Epithelial cell of prostate (primary cell): ENCODE measurements at regions not wholly inside any gene's neighbourhood (a gene's known extent, or its start where the extent isn't known, plus 50 kb on each side); places are given as distances from the start of the nearest gene placed in this dataset.
"Not testable (repeated sequence)": the region's sequence is repeated elsewhere in the genome, so short reads cannot be mapped to it uniquely, and the experiment has no call there.

ENCODE experiments used
- DNase-seq: peaks from one replicate; pipeline ENCODE4 v3.0.0-alpha.2; 2011; ENCODE audit warnings: low read depth, low spot score
- H3K27ac ChIP-seq: fragments of 450-650 bp; 2 replicates; pipeline ENCODE4 v1.5.1; 2017; ENCODE audit warnings: mild to moderate bottlenecking

DNA sequence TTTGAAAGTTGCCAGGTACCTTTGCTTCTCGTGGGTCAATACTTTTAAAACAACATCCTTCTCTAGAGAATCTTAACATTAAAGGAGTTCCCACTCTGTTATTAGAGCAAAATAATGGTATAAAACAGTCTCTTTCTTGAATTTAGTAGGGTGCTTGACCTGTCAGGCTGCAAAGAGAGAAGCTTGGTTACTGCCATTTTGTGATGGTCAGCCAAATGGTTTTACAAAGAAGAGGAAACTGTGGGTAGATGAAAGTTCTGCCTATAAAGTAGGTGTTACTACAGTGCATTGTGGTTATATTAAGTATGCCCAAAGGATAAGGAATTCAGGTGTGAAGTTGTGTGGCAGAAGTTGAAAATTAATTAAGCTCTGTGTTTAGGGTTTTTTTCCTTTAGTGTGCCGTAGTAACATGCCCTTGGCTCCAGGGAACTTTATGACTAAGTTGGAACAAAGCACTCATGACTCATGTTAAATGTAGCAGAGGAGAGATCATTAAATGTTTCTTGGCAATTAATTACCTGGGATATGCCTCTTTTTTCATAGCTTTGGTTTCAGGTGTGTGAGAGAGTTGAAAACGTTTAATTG, 354.0 kb upstream of the KITLG start:
- peak; percentile 60 for DNase-seq
- peak overlapping the region; percentile 67 for H3K27ac ChIP-seq

DNA sequence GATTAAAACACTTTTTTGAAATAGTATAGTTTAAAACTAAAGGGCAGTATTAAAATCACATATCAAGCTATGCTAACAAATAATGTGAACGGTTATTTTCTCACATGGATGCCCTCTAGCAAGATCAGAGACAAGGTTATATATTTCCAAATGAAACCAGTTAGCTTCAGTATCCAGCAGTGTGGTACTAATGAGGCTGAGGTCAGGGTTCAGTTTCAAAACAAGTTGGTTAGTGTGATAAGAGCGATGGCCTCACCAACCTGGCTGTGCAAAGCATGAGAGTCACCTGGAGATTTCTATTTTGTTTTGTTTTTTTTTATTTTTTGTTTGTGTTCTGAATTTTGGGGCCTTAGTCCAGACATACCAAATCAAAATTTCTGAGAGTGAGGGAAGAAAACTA, 352.2 kb upstream of the KITLG start:
- DNase-seq = no peak

DNA sequence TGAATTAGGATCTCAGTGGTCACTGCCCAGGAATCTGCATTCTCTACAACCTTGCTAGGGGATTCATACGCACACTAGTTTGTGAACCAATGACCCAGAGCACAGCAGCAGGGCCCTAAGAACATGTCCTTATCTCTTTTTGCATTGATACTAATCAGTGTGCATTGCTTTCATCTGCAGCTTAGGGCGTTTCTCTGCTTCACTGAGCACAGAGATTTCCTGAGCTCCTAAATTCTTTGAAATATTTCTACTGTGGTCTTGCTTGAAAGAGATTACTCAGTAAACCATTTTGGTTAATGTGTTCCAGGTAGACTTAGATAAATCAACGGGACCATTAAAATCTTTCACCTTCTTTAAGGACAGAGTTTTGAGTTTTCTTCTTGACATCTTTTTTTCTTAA, 351.3 kb upstream of the KITLG start:
- DNase-seq = no peak
- no peak overlapping the region for H3K27ac ChIP-seq

More for the DNA sequence above, 352.2 kb upstream of the KITLG start:
- no peak overlapping the region for H3K27ac ChIP-seq

DNA sequence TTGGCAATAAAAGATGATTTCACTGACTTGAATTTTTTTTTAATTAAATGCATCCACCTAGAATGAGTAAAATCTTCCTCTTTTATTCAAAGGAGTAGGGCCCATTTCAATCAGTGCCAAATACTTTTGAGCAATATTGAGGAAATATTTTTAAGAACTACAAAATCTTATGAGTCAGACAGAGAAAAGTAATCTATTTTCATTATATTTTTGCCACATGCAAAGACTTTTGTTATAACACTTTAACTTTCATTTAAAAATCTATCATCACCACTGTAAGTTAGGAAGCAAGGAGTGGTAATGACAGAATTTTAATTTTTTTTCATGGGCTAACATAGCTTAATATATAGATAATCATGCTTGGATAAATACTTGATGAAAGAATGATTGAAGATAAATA, 345.2 kb upstream of the KITLG start:
- peak overlapping the region; percentile 91 for H3K27ac ChIP-seq
- DNase-seq = no peak

DNA sequence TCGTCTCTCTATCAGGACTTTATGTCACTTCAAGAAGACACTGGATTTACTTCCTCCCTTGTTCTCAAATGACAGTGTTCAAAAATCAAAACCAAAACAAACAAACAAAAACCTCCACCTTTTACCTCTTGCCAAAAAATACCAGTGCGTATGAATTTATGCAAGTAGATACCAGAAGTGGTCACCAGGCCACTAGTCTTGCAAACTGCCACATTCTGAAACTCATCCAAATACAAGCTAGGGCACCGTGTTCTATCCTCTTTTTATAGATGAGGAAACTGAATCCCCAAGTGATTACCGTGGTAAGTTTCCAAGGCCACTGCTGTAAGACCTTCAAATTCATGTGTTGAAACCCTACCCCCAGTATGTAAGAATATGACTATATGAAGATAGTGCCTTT, 343.9 kb upstream of the KITLG start:
- no peak for DNase-seq
- H3K27ac ChIP-seq = peak overlapping the region; percentile 91

DNA sequence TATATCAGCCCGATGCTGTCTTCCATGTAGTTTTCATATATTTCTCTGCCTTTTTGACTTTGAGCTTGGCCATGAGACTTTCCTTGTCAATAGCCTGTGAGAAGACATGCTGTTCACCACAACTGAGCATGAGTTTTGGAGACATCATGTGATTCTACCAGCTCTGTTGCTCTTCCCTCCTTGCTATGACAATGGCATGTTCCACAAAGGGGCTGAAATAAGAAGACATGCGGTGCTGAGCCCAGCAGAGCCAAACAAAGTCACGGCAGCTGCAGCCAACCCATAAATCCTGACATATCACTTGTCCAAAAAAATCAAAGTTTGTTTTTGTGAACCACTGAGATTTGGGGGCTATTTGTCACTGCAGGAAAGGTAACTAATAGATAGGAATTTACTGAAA, 343.4 kb upstream of the KITLG start:
- no peak for DNase-seq
- H3K27ac ChIP-seq = no peak overlapping the region

DNA sequence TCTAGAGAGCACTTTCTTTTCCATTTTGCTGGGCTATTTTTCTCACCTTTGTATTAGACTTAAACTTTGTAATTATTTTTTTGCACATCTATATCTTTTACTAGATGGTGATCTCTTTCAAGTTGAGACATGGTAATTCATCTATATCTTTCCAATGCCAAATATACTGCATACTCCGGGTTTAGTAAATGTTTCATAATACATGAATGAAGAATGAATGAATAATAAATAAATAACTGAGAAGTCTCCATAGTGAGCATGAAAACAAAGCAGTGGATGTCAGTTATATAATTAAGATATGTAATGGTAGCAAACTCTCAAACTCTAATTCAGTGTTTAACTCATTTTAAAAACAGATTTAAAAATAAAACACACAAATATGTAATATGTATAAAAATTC, 342.5 kb upstream of the KITLG start:
- H3K27ac ChIP-seq = no peak overlapping the region
- no peak for DNase-seq

DNA sequence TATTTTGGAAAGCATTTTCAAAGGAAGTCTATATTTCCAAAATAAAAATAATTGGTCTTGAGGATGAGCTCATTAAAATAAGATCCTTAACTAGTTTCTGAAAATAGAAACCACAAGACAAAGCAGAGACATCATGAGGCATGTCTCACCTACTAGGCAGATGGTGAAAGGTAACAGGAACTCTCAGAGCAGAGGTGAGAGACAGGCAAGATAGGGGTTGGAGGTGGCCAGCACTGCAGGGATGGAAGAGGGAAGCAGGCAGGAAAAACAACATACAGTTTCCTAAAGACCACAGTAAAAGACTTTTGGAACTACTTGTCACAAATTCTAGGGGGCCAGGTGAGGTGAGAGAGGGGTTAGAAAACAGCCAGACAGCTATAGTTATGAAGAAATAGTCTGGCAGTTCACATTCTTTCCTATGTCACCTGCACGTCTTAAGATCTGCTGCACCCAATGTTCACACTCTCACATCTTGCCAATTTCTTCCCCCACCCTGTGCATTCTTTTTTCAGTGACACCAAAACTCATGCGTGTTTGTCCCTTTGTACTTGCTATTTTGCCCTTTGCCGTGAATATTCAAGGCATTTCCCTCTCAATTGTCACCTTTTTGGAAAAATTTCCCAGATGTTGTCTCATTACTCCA, 341.7 kb upstream of the KITLG start:
- no peak overlapping the region for H3K27ac ChIP-seq
- no peak for DNase-seq

DNA sequence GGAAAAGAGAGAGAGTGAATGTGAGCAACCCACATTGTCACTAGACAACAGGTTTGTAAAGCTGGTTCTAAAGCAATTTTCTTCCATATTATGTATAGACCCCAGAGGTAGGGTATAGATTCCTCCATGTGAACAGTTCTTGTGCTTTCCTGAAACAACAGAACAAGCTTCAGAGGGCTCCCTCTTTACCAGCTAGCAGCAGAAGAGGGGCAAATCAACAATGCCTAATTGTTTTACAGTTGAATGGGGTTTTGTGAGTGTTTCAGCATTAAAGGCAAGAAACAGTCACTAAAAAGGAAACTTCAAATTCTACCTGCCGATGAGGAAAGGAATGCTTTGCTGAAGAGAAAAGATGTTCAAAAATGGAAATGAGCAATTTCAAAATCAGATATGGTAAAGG, 341.2 kb upstream of the KITLG start:
- no peak for DNase-seq
- H3K27ac ChIP-seq = no peak overlapping the region

DNA sequence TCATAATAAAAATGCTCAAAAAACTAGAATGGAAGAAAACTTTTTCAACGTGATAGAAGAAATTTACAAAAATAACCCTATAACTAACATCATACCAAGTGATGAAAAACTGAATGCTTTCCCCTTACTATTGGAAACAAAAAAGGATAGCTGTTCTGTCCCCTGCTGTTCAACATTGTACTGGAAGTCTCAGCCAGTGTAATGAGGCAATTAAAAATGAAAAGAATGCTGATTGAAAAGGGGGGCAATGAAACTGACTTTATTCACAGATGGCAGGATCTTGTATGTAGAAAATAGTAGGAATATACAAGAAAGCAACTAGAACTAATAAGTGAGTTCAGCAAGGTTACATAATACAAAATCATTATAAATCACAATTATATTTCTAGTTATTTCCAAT, 337.9 kb upstream of the KITLG start:
- no peak for DNase-seq

DNA sequence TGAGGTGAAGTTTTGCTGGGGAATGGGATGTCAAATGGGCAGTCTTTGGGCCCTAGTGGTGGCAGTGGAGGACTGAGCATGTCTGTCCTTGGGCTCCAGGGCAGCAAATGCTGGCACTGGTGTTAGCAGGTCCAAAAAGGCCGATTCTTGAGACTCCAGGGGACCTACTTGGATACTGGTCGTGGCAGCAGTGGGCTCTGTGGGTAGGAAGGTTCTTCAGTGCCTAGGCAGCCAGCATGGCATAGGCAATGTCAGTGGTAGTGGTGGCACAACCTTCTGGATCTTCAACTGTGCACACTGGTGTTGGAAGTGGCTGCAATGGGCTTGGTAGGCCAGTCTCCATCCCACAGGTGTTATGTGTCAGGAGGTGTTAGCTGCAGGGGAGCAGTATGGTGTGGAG, 334.7 kb upstream of the KITLG start:
- no peak overlapping the region for H3K27ac ChIP-seq
- no peak for DNase-seq

More for the DNA sequence above, 337.9 kb upstream of the KITLG start:
- no peak overlapping the region for H3K27ac ChIP-seq

DNA sequence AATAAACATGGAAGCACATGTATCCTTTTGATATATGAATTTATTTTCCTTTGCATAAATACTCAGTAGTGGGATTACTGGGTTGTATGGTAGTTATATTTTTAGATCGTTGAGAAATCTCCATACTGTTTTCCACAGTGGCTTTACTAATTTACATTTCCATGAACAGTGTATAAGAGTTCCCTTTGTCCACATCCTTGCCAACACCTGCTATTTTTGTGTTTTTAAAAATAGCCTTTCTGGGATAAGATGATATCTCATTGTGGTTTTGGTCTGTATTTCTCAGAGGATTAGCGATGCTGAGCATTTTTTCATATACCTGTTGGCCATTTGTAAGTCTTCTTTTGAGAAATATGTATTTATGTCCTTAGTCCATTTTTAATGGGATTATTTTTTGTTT, 329.2 kb upstream of the KITLG start:
- DNase-seq = no peak
- H3K27ac ChIP-seq = no peak overlapping the region

DNA sequence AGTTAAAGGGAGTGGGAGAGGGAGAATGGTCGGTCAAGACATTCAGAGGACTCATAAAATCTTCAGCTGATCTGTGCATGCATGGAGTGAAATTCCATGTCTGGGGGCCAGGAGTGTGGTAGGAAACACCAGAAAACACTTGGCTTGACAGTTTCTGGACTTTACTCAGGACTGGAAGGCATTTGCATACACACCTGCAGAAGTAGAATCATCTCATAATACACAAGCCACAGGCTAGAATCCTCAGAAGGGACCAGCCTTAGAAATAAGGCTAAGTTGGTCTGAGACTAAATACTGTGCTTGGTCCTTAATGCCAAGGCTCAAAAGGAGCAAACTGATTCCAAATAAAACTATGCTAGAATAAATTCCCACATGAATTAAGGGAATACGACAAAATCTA, 328.1 kb upstream of the KITLG start:
- no peak overlapping the region for H3K27ac ChIP-seq
- no peak for DNase-seq

DNA sequence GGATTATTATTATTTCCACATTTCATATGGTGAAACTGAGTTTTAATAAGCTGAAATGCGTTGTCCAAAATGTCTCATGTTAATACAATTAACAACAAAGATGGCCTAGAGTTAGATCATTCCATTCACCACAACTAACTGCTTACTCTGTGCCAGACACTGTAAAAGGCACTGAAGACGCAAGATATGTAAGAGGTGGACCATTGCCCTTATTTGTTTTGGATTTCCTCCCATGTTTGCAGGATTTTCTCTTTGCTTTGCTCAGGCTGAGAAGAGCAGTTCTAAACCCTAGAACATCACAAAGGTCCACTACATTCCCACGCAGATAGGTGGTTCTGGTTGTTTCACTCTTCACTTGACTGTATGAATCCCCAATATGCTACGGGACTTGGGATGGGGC, 324.4 kb upstream of the KITLG start:
- no peak for DNase-seq
- H3K27ac ChIP-seq = no peak overlapping the region

DNA sequence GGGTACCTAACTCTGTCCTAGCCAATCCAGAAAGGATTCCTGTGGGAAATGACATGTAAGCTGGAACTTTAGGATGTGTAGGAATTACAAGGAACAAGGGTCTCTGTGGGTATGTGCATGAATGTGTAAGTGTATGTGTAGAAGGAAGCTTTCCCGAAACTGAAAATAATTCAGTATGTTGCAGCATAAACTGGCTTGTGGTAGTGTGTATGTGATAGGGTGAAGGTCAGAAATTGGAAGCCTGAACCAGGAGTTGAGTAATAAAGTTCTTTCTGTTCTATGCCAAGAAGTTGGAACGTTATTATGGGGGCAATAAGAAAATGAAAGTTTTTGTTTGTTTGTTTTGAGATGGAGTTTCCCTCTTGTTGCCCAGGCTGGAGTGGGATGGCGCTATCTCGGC, 323.1 kb upstream of the KITLG start:
- H3K27ac ChIP-seq = no peak overlapping the region
- no peak for DNase-seq

DNA sequence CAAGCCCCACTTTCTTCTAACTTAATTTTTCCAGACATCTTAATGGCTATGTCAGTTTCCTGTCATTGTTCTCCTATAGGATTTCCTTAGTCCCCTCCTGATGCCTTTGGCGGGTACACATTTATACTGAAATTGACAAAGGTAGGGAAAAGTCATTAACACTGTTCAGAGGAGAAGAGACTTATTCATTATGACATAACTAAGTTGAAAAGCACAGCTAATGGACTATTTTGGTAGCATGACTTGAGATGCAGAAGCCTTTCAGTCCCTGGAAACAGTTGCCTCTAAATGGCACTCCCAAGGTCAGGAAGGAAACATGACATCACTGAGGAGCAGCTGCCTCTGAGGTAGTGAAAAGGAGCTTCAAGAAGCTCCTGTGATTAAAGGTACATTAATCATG, 317.5 kb upstream of the KITLG start:
- DNase-seq = no peak
- no peak overlapping the region for H3K27ac ChIP-seq

DNA sequence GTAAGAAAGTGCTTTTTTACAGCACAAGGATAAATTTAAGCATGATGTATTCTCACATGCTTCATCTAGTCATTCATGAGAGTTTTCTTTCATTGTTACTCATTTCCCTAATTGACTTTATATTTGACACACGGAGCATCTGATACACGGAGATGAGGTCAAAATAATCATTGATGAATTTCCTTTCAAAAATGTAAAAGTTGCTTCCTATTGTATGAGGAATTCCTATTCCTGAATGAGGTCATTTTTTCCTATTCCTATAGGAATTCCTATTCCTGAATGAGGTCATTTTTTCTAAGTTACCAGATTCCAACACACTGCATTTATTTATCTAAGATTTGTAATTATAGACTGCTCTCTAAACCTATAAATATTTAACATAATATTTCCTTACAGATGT, 316.7 kb upstream of the KITLG start:
- DNase-seq = no peak
- H3K27ac ChIP-seq = no peak overlapping the region

DNA sequence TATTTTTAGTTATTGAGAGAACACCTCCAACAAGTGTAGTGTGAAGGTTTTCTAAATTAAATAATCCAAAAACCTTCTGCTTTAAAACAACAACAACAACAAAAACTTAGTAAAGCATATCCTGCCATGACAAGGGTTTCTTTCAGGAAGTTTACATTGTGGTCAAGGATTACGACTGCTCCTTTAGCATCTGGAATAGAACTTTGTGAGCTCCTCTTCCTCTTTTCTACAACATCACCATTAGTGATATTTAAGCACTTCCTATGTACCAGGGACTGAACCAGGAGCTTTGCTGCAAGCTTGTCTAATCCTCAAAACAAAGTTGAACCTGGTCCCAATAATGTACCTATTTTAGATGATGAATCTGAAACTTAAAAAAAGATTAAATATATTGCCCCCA, 315.4 kb upstream of the KITLG start:
- H3K27ac ChIP-seq = no peak overlapping the region

DNA sequence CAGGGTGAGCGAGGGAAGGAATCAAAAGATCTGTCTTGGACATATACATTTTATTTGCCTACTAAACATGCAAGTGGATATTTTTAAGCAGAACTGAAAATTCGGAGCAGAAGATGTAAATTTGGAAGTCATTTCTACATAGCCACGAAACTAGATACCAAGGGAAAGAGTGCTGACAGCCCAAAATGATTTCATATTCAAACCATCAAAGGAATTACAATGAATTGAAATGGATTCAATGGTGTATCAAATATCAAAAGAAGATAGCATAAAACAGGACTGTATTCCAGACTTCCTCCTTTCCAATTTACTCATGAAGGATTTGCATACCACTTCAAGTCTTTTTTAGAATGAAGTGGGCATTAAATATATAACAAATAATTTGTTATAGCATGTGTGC, 313.5 kb upstream of the KITLG start:
- H3K27ac ChIP-seq = no peak overlapping the region
- DNase-seq = no peak

More for the DNA sequence above, 315.4 kb upstream of the KITLG start:
- DNase-seq = no peak

DNA sequence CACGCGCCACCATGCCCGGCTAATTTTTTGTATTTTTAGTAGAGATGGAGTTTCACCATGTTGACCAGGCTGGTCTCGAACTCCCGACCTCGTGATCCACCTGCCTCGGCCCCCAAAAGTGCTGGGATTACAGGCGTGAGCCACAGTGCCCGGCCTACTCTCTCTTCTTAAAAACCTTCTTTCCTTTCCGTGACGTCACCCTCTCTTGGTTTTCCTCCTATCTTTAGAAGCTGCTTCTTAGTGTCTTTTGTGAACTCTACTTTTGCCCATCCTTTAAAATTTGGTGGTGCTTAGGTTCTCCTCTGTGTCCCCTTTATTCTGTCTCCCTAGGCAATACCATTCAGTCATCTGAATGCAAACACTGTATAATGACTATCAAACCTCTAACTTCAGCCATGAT, 311.2 kb upstream of the KITLG start:
- DNase-seq, H3K27ac ChIP-seq: not testable (repeated sequence)

DNA sequence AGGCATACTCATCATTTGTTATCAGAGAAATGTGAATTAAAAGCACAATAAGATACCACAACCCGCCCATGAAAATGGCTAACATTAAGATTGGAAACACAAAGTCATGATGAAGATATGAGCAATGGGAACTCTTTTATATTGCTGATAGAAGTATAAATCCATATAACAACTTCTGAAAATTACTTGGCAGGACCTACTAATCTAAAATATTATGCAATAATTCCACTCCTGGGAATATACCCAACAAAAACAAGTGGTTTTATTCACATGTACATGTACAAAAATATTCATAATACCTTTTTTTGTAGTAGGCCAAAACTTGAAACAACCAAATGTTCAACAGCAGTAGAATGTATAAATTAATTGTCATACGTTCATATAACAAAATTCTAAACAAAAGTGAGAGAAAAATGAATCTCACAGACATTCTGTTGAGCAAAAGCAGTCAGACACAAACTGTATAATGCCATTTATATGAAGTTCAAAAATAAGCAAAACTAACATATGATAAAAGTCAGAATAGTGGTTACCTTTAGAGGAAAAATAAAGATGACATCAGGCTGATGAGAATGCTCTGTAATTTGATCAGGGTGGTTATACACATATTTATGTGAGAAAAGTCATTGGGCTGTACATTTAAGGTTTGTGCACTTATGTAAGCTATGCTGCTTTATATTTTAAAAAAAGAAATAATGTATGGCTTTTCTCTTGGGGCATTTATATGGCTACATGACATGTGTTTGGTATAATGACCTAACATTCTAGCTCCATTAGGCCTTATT, 309.2 kb upstream of the KITLG start:
- no peak for DNase-seq
- H3K27ac ChIP-seq = no peak overlapping the region

DNA sequence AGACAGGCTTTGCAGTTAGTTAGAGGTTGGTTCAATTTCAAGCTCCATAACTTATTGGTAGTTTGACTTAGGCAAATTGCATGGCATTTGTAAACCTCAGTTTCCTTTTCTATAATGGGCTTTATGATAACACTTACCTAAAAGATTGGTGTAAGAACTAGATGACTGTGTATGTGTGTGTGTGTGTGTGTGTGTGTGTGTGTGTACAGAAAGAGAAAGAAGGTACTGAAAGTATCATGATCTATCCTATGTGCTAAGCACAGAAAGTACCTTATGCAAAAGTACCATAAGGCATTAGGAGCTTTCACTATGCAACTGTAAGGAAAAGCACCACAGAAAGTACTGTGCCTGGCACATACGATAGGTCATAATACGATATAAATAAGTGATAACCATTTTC, 304.3 kb upstream of the KITLG start:
- H3K27ac ChIP-seq = no peak overlapping the region
- no peak for DNase-seq
